ENCODE measurements at regions not wholly inside any gene's neighbourhood (a gene's known extent, or its start where the extent isn't known, plus 50 kb on each side); places are given as distances from the start of the nearest gene placed in this dataset.

DNA sequence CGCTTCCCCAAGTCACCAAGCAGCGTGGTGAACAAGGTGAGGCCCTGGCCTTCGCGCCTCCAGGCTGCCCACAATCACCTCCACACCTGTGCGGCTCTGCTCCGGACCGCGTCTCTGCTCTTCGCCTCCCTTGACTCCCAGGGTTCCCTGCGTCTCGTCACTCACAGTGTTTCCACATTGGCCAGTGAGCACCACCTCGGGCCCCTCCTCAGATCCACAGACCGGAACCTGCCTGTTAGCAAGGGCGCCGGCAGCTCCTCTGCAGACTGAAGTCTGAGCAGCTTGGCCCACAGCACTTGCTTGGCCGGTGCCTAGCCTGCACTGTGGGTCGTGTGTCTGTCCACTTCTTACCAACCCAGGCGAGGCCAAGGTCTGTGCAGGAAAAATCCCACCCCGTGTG lies 155.3 kb upstream of the ALKAL2 start:
- TF ChIP-seq, protein P1, sequence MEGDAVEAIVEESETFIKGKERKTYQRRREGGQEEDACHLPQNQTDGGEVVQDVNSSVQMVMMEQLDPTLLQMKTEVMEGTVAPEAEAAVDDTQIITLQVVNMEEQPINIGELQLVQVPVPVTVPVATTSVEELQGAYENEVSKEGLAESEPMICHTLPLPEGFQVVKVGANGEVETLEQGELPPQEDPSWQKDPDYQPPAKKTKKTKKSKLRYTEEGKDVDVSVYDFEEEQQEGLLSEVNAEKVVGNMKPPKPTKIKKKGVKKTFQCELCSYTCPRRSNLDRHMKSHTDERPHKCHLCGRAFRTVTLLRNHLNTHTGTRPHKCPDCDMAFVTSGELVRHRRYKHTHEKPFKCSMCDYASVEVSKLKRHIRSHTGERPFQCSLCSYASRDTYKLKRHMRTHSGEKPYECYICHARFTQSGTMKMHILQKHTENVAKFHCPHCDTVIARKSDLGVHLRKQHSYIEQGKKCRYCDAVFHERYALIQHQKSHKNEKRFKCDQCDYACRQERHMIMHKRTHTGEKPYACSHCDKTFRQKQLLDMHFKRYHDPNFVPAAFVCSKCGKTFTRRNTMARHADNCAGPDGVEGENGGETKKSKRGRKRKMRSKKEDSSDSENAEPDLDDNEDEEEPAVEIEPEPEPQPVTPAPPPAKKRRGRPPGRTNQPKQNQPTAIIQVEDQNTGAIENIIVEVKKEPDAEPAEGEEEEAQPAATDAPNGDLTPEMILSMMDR (IDR thresholded peaks at IDR 0.05): no peak
- no peak for TF ChIP-seq POLR2A (IDR thresholded peaks at IDR 0.05)
